ENCODE measurements at regions not wholly inside any gene's neighbourhood (a gene's known extent, or its start where the extent isn't known, plus 50 kb on each side); places are given as distances from the start of the nearest gene placed in this dataset.

GRCh38 chr3:95088464-95088863 is 1025.6 kb downstream of the NSUN3 start:
- TF ChIP-seq JUN (IDR thresholded peaks at IDR 0.05; ENCODE audit: low read depth, low read length) (no peak), CHD2 (IDR thresholded peaks at IDR 0.05; ENCODE audit: low read length) (no peak), SIX5 (IDR thresholded peaks at IDR 0.05; ENCODE audit: low read depth, low read length) (no peak), POLR2AphosphoS5 (IDR thresholded peaks at IDR 0.05; ENCODE audit: low read depth, low read length) (no peak), USF2 (IDR thresholded peaks at IDR 0.05; ENCODE audit: low read length) (no peak), POLR2A (IDR thresholded peaks at IDR 0.05; ENCODE audit: control extremely low read depth in 1 of 2, low read depth in 2 of 2, low read length in 2 of 2) (no peak), CTCF (IDR thresholded peaks at IDR 0.05; ENCODE audit: control extremely low read depth in 1 of 3, insufficient read depth in 1 of 3, low read depth in 1 of 3, low read length in 3 of 3) (peak in 1 of 3 experiments; percentile 21; a peak in 1 of 4 replicates), GABPA (IDR thresholded peaks at IDR 0.05; ENCODE audit: borderline replicate concordance, insufficient read depth, low read length) (no peak), EP300 (IDR thresholded peaks at IDR 0.05; ENCODE audit: borderline replicate concordance in 1 of 2, low read depth in 2 of 2, low read length in 2 of 2) (no peak)

Data from H1 (cell line).